Stimulated activated CD4-positive, alpha-beta T cell treated with anti-CD3 and anti-CD28 coated beads, Interleukin-1b, Interleukin-23, amount 100 ng/mL, for 48 hours (primary cell): ENCODE measurements at regions not wholly inside any gene's neighbourhood (a gene's known extent, or its start where the extent isn't known, plus 50 kb on each side); places are given as distances from the start of the nearest gene placed in this dataset.

Source experiments
- DNase-seq: peaks from one replicate; pipeline ENCODE4 v3.0.0-alpha.2; 2020

- DNase-seq: no peak
Measured at GRCh38 chr11:71201936-71202597, 50.3 kb downstream of the SHANK2 start.

GRCh38 chr11:71201231-71201630 is 51.1 kb downstream of the SHANK2 start:
- DNase-seq: no peak

GRCh38 chr11:71200761-71201160 is 51.6 kb downstream of the SHANK2 start:
- no peak for DNase-seq

- no peak for DNase-seq
Measured at GRCh38 chr11:71200172-71200716, 52.1 kb downstream of the SHANK2 start.

GRCh38 chr11:71199226-71199820 is 53.1 kb downstream of the SHANK2 start:
- no peak for DNase-seq

- DNase-seq: no peak
Measured at GRCh38 chr11:71198823-71199165, 53.6 kb downstream of the SHANK2 start.

GRCh38 chr11:71198141-71198822 is 54.1 kb downstream of the SHANK2 start:
- DNase-seq: no peak

- no peak for DNase-seq
Measured at GRCh38 chr11:71197096-71197495, 55.3 kb downstream of the SHANK2 start.

- DNase-seq: no peak
Measured at GRCh38 chr11:71194710-71195109, 57.7 kb downstream of the SHANK2 start.

- DNase-seq: no peak
Measured at GRCh38 chr11:71193431-71193830, 58.9 kb downstream of the SHANK2 start.

GRCh38 chr11:71192629-71193028 is 59.7 kb downstream of the SHANK2 start:
- DNase-seq: no peak

- DNase-seq: no peak
Measured at GRCh38 chr11:71191201-71191600, 61.2 kb downstream of the SHANK2 start.

- no peak for DNase-seq
Measured at GRCh38 chr11:71190551-71190950, 61.8 kb downstream of the SHANK2 start.

GRCh38 chr11:71189768-71190315 is 62.5 kb downstream of the SHANK2 start:
- no peak for DNase-seq

GRCh38 chr11:71188886-71189767 is 63.2 kb downstream of the SHANK2 start:
- DNase-seq: no peak

GRCh38 chr11:71188073-71188472 is 64.3 kb downstream of the SHANK2 start:
- no peak for DNase-seq

GRCh38 chr11:71186806-71187205 is 65.6 kb downstream of the SHANK2 start:
- DNase-seq: no peak

GRCh38 chr11:71185411-71185810 is 67.0 kb downstream of the SHANK2 start:
- no peak for DNase-seq

- DNase-seq: no peak
Measured at GRCh38 chr11:71184421-71185210, 67.8 kb downstream of the SHANK2 start.

GRCh38 chr11:71183878-71184277 is 68.5 kb downstream of the SHANK2 start:
- no peak for DNase-seq

- no peak for DNase-seq
Measured at GRCh38 chr11:71182791-71183677, 69.3 kb downstream of the SHANK2 start.
